RWPE1 (cell line): ENCODE measurements at regions not wholly inside any gene's neighbourhood (a gene's known extent, or its start where the extent isn't known, plus 50 kb on each side); places are given as distances from the start of the nearest gene placed in this dataset.

Experiments
- CTCF ChIA-PET: fragments of 350-600 bp; sonication (Branson Sonifier 250); formaldehyde crosslinking; extraction: SDS; loops from one replicate; lab custom pipeline; 2021; lab: Yijun Ruan, JAX
- POLR2A ChIA-PET: fragments of 400-600 bp; formaldehyde crosslinking; extraction: SDS; loops from one replicate; lab custom pipeline; 2020; ENCODE audit warnings: antibody characterized with exemption; ENCODE audit not compliant: low non-redundant PET; lab: Yijun Ruan, JAX
- DNase-seq: peaks from one replicate; pipeline ENCODE4 v3.0.0; 2012; ENCODE audit warnings: low spot score
- H3K27ac ChIP-seq: fragments of 450-650 bp; 2 replicates; pipeline ENCODE4 v1.5.1; 2017
- CTCF ChIP-seq: fragments of 450-650 bp; conservative IDR thresholded peaks from 2 replicates; pipeline ENCODE4 v1.5.1; 2017; ENCODE audit warnings: low read depth, mild to moderate bottlenecking

GRCh38 chr9:1231998-1232919 is 182.1 kb downstream of the DMRT2 start:
- peak; percentile 36 for DNase-seq
- CTCF ChIA-PET = no interaction called here
- TF ChIP-seq CTCF = no peak
- POLR2A ChIA-PET = no interaction called here
- H3K27ac ChIP-seq = peak overlapping the region; percentile 57; the same call in 1 of the 2 replicates

- no peak for DNase-seq
- H3K27ac ChIP-seq = no peak overlapping the region
- no peak for TF ChIP-seq CTCF
- POLR2A ChIA-PET = no interaction called here
- CTCF ChIA-PET = no interaction called here
Measured at GRCh38 chr9:1233568-1233967, 183.4 kb downstream of the DMRT2 start.

GRCh38 chr9:1235650-1236049 is 185.5 kb downstream of the DMRT2 start:
- TF ChIP-seq CTCF = no peak
- POLR2A ChIA-PET = no interaction called here
- CTCF ChIA-PET = no interaction called here
- no peak overlapping the region for H3K27ac ChIP-seq
- DNase-seq = no peak

GRCh38 chr9:1236061-1236460 is 185.9 kb downstream of the DMRT2 start:
- no peak for DNase-seq
- CTCF ChIA-PET = no interaction called here
- H3K27ac ChIP-seq = no peak overlapping the region
- no peak for TF ChIP-seq CTCF
- POLR2A ChIA-PET = no interaction called here

GRCh38 chr9:1238407-1238806 is 188.2 kb downstream of the DMRT2 start:
- H3K27ac ChIP-seq = peak overlapping the region; percentile 48; the same call in 1 of the 2 replicates
- no peak for TF ChIP-seq CTCF
- ChIA-PET CTCF (no interaction called here), POLR2A (no interaction called here)
- peak; percentile 13 for DNase-seq

- no peak for DNase-seq
- no peak for TF ChIP-seq CTCF
- no peak overlapping the region for H3K27ac ChIP-seq
- CTCF ChIA-PET = no interaction called here
- POLR2A ChIA-PET = no interaction called here
Measured at GRCh38 chr9:1248743-1249142, 198.6 kb downstream of the DMRT2 start.
